ENCODE measurements at regions not wholly inside any gene's neighbourhood (a gene's known extent, or its start where the extent isn't known, plus 50 kb on each side); places are given as distances from the start of the nearest gene placed in this dataset.

- TF ChIP-seq REST (IDR thresholded peaks at IDR 0.05; ENCODE audit: borderline replicate concordance) (no peak), MXI1 (conservative IDR thresholded peaks at IDR 0.05; ENCODE audit: poor library complexity, severe bottlenecking) (no peak), EZH2 (IDR thresholded peaks at IDR 0.05; ENCODE audit: borderline replicate concordance, insufficient read depth, low read length, poor library complexity, severe bottlenecking) (no peak), EP300 (conservative IDR thresholded peaks at IDR 0.05; ENCODE audit: poor library complexity, severe bottlenecking) (no peak)
Observed at GRCh38 chr4:131113273-131113672, 2017.3 kb downstream of the C4orf33 start.

All from neural cell (in vitro differentiated cells).